GM21717 (cell line): ENCODE measurements at regions not wholly inside any gene's neighbourhood (a gene's known extent, or its start where the extent isn't known, plus 50 kb on each side); places are given as distances from the start of the nearest gene placed in this dataset.
A peak's percentile ranks its signal among the peaks of the same experiment; 100 is the strongest.
"Not testable (repeated sequence)": the region's sequence is repeated elsewhere in the genome, so short reads cannot be mapped to it uniquely, and the experiment has no call there.

Experiments
- ATAC-seq: cut with Tn5 transposase; IDR thresholded peaks from one replicate; pipeline ENCODE4 v1.9.1; 2021; ENCODE audit warnings: mild to moderate bottlenecking, moderate library complexity; ENCODE audit not compliant: unreplicated experiment

DNA sequence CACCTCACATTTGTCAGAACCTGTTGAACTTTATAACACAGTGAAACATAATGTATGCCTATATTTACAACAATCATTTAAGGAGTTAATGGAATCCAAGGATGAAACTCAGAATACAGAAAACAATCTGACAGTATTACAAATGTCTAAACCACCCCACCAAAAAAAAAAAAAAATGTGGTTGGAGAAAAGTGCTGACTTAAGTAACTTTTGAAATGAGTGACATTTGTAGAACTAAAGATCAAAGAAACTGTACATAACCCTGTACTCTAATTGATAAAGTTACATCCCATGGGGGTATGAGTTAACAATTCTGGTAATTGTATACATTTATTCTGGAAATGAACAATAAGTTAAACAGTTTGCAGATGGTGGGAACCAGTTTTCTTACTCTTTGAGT is 372.1 kb upstream of the TMEFF2 start:
- ATAC-seq = no peak

DNA sequence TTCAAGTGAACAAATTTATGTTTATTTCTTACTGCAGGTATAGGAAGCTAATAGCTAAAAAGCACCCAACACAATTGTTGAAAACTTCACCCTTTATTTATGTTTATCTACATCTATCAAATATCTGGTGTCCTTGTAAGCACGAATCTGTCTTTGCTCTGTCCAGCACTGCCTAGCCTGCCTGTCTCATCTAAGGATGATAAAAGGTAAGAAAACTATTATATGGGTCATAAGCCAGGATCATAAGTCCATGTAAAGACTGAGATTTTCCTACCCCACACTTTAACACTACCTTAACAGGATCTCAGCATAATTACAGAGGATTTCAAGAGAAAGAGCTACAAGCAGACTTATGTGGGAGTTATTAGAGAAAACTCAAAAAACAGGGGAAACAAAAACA is 365.6 kb upstream of the TMEFF2 start:
- no peak for ATAC-seq

DNA sequence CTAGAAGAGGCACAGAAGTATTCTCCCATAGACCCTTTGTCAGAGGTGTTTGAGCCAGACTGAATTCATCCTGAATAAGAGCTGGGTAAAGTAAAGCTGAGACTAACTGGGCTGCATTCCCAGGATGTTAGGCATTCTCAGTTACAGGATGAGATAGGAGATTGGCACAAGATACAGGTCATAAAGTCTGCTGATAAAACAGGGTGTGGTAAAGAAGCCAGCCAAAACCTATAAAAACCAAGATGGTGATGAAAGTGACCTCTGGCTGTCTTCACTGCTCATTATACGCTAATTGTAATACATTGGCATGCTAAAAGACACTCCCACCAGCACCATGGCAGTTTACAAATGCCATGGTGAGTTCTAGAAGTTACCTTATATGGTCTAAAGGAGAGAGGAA is 364.9 kb upstream of the TMEFF2 start:
- ATAC-seq = no peak

DNA sequence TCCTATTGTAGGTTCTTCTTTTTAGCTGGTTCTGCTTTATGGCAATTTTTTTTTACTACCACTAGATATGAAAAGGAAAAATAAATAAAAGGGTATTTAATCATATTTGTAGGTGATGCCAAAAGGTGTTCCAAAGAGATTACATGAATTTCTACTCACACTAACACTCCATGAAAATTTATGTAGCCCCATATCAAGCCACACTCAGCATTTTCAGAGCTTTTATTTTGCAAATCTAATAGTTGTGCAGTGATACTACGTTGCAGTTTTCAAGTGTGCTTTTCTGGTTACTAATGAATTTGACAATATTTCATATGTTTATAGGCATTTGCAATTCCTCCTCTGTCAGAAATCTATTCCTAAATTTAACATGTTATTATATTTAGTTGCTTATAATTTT is 363.9 kb upstream of the TMEFF2 start:
- no peak for ATAC-seq

DNA sequence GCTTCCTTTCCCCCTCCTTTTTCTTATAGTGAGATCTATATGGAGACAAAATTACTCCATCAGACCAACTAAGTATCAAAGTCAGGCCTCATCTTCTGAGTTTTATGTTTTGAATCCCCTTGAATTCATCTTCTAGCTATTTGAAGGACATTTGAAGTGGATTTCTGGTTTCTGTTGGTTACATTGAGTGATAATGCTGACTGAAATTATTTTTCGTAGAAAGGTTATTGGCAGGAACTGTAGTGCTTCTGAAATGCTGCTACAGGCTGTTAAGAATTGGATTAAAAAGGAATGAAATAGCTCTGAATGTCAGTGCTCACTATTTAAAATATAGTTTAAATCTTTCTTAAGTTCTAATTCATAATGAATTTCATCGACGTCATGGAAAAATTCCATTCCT is 361.0 kb upstream of the TMEFF2 start:
- ATAC-seq = no peak

DNA sequence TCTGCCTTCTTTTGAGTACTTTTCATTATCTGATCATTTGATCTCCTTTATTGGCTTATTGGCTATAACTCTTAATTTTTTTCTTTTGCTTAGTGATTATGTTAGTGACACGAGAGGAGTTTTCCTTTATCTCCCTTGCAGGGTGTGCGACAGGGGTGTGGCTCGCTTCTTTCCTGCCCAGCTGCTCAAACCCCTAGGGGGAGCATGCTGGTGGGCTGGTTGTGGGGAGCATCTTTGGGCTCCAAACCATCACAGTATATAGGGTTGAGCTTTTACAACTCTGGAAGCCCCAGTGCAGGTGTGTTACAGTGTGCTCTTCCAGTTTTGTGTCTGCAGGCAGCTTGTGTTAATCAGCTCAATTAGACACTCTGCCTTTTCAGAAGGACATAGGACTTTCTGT is 357.0 kb upstream of the TMEFF2 start:
- ATAC-seq = no peak

DNA sequence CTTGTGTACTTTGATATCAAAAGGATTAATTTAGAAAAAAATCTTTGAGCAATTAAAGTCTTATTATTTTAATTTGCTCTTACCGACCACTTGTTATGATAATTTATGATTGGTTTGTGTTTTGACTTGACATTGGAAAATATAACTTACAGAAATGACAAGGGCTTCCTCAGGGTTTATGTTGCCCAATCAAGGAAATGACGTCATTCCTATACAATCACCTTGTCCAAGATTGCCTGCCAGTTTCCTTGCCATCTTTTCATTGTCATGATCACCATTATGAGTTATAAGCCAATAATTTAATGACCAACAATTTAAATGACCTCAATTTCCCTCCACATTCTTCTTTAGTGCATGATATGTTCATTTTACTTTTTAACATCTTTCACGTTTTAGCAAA is 351.8 kb upstream of the TMEFF2 start:
- ATAC-seq = no peak

DNA sequence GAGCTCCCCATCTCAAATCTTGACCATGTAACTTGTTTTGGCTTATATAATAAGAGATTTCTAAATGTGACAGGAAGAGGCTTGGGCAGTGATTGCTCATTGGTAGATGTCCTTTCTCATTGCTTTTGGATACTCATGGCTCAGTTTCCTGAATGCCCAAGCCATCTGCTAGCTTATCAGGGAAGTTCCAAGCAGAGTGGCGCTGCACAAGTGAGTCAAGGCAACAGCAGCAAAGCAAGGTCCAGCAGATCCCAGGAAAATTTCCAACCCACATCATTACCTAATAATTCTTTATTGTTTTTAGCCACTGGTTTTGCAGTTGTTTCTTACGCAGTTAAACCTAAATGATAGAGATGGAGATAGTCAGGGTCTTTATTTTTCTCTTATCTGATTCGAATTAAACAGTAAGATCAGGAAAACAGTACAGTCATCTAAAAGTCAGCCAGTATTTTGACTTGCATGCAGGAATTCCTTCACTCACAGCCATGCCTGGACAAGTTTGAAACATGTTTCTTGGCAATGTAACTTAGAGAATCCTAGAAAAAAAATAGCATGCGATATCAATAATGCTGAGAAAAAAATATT is 349.7 kb upstream of the TMEFF2 start:
- no peak for ATAC-seq

DNA sequence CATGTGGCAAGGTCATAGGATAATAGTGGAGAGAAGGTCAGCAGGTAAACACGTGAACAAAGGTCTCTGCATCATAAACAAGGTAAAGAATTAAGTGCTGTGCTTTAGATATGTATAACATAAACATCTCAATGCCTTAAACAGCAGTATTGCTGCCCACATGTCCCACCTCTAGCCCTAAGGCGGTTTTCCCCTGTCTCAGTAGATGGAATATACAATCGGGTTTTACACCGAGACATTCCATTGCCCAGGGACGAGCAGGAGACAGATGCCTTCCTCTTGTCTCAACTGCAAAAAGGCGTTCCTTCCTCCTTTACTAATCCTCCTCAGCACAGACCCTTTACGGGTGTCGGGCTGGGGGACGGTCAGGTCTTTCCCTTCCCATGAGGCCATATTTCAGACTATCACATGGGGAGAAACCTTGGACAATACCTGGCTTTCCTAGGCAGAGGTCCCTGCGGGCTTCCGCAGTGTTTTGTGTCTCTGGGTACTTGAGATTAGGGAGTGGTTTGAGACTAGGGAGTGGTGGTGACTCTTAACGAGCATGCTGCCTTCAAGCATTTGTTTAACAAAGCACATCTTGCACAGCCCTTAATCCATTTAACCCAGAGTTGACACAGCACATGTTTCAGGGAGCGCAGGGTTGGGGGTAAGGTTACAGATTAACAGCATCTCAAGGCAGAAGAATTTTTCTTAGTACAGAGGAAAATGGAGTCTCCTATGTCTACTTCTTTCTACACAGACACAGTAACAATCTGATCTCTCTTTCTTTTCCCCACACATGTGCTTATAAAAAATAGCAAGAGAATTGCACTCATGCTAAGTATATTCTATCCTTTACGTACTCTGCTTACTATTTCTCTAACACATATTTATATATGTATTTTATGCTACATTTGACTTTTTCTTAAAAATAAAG is 347.7 kb upstream of the TMEFF2 start:
- ATAC-seq = not testable (repeated sequence)

DNA sequence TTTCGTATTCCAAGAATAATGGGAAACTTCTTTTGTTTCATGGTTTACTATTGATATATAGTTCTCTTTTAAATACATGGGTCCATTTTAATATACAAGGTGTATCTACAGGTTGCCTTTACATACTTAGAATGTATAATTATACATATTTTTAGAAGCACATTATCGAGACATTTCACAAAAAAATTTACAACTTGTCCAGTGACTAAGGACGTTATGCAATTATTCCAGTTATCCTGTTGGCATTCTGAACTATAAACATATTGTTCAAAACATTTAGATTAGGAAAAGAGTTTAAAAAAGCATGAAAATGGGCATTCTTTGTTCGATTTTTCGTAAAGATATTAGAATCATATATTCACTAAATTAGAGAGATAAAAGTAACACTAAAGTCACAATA is 344.6 kb upstream of the TMEFF2 start:
- ATAC-seq = no peak

DNA sequence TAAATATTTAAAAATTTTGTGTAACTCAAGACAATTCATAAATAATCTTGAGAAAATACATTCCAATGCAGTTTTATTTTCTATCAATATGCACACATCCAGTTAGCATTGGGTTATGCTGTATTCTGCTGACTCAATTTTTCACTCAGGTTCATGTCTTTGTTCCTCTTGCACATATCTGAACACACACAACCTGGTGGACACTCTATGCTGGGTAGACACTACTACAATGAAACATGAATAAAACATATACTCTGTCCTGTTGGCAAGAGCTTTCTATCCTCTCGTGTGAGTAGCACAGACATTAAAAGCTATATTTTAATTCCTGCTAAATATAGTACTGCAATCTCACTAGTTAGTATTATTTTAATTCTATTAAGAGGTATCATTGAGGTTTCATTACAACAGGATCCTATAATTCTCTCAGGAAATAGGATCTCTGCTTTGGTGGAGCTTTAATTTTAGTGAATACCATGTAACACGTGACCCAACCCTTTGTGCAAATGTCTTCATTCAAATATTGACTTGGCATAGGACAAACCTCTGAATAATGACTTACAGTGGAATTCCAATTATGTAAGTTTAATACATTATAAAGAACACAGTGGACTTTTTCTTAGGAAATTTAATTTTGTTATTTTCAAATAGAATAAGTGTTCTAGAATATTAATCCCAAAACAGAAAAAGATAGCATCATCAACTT is 342.3 kb upstream of the TMEFF2 start:
- ATAC-seq = no peak

DNA sequence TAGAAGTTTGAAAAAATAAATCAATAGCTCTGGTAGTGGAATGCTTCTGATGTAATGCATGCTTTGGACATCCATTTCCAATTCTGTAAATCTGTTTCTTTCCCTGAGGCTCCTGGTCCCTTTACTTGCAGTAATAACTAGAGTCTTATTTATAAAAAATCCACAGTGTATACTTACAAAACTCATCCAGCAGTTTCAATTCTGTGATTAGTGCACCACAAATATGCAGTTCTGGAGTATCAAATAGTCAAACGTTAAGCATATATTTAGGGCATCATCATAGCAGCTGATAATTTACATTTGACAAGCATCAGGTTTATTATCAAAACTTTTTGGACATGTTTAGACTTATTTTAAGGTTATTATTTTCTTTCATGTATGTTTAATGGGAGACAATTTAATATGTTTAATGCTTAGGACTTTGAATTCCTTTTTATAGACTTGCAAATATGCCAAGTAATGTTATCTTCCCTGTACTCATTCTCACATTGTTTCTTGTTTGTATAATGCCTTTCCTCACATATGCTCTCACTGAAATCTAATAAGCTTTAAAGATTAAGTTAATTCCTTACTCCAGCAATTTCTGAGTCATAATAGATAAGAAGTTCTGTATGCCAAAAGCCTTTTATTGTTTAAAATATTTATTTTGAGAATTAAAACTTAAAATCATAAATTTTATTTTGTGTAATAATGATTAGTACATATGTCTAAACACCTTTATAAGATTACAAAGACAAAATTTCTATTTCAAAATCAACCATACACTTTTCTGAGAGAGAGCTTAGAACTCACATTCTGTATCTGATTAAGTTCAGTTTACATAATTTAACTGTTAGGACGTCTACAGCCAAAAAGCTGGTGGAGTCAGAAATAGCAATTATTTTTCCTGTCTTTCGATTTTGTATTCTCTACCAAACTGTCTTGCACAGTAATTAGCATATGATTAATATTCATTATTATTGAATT is 341.5 kb upstream of the TMEFF2 start:
- no peak for ATAC-seq

DNA sequence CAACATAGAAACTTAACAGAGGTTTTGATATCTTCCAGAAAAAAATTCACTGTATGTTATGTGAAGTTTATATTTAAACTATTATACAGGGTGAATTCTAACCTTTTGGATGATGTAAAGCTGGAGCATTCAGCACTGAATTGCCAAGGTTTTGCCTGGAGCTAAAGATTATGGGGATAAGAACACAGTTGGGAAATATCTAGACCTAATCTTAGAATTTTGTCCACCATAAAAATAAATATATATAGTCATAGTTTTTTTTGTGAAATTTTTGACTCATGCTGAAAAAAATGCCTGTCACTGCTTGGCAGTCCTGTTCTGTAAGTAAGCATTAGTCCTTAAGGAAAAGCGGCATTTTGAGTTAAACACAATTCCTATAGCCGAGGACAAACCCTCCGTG is 339.3 kb upstream of the TMEFF2 start:
- no peak for ATAC-seq

DNA sequence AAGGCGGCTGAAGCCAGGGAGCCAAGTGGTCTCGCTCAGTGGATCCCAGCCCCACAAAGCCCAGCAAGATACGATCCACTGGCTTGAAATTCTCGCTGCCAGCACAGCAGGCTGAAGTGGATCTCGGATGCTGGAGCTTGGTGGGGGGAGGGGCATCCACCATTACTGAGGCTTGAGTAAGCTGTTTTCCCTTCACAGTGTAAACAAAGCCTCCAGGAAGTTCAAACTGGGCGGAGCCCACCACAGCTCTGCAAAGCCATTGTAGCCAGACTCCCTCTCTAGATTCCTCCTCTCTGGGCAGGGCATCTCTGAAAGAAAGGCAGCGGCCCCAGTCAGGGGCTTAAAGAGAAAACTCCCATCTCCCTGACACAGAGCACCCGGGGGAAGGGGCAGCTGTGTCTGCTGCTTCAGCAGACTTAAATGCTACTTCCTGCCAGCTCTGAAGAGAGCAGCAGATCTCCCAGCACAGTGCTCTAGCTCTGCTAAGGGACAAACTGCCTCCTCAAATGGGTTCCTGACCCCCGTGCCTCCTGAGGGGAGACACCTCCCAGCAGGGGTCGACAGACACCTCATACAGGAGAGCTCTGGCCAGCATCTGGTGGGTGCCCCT is 330.0 kb upstream of the TMEFF2 start:
- ATAC-seq = not testable (repeated sequence)

DNA sequence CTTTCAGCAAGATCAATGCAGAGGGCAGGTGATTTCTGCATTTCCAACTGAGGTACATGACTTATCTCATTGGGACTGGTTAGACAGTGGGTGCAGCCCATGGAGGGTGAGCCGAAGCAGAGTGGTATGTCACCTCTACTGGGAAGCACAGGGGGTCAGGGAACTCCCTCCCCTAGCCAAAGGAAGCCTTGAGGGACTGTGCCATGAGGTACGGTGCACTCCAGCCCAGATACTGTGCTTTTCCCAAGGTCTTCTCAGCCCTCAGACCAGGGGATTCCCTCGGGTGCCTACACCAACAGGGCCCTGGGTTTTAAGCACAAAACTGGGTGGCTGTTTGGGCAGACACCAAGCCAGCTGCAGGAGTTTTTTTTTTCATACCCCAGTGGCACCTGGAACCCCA is 329.5 kb upstream of the TMEFF2 start:
- not testable (repeated sequence) for ATAC-seq

DNA sequence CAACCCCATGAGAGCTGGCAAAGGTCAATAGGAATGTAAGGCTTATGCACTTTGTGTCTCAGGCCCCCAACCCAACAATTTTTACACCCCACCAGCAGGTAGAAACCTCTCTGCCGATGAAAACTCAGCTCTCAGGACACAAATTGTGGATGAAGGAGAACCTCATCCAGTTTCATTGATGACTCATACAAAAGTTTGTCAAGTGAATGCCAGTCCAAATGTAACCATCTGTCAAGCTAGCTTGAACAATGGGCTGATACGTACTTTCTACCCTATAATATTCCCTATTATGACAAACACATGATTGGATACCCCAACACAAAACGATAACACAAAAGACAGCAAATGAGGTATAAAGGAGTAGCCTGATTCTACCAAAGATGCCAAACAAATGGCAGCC is 321.2 kb upstream of the TMEFF2 start:
- no peak for ATAC-seq

DNA sequence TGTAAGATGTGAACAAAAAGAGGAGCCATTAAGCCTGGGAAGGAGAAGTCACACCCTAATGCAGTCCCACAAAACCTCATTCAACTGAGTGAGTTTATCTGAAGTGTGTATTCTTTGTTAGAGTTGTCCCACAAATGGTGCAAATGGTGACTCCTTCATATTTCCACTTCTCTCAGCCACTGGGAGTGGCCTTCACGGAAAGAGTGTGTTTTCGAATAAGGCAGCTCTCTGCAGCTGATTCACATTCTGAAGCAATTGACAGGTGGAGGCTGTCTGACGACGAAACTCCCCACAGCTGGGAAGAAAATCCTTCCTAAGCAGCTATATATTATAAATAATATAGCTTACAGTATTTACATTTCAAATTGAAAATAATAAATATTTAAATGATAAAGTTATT is 318.8 kb upstream of the TMEFF2 start:
- no peak for ATAC-seq

DNA sequence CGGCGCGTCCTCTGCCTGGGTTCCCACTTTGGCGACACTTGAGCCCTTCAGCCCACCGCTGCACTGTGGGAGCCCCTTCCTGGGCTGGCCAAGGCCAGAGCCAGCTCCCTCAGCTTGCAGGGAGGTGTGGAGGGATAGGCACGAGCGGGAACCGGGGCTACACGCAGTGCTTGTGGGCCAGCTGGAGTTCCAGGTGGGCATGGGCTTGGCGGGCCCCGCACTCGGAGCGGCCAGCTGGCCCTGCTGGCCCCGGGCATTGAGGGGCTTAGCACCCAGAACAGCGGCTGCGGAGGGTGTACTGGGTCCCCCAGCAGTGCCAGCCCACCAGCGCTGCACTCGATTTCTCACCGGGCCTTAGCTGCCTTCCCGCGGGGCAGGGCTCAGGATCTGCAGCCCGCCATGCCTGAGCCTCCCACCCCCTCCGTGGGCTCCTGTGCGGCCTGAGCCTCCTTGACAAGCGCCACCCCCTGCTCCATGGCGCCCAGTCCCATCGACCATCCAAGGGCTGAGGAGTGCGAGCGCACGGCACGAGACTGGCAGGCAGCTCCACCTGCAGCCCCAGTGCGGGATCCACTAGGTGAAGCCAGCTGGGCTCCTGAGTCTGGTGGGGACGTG is 313.2 kb upstream of the TMEFF2 start:
- not testable (repeated sequence) for ATAC-seq

DNA sequence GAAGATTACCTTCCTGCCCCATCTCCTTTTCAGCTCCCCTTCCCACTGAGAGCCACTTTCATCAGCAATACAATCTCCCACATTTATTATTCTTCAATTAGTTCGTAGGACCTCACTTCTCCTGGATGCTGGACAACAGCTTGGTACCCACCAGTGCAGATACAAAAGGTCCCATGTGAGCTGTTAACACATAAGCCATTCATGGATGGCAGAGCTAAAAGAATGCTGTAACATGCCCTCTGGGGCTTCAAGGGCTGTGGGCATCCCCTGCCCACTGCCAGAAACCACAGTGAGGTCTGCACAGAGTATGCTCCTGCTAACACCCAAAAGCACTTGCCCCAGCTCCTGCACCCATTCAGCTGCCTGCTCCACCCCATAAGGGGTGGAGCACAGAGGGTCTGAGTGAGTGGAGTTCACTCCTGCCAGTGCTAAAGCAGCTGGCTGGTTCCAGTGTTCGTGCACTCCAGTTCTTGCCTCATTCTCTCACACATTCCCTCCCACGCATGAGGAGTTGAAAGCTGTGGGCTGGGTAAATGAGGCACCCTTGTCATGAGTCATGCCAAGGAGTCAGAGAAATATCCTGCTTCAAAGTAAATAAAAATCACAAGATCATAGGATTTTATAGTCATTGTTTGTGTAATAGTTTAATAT is 305.9 kb upstream of the TMEFF2 start:
- peak; percentile 92 for ATAC-seq
